Stomach smooth muscle (tissue), 2 donors: ENCODE measurements at regions not wholly inside any gene's neighbourhood (a gene's known extent, or its start where the extent isn't known, plus 50 kb on each side); places are given as distances from the start of the nearest gene placed in this dataset.

Experiments
- H3K27ac ChIP-seq: one replicate; pipeline ENCODE4 v1.7.0; 2013; ENCODE audit warnings: mild to moderate bottlenecking, low read length, inconsistent platforms
- H3K27me3 ChIP-seq, 2 donors: one replicate each; pipeline ENCODE4 v1.7.0; 2013; ENCODE audit warnings: low read length in 2 of 2; ENCODE audit not compliant: insufficient read depth in 2 of 2, control insufficient read depth in 1 of 2
- H3K36me3 ChIP-seq, 2 donors: one replicate each; pipeline ENCODE4 v1.7.0; 2013; ENCODE audit warnings: low read length in 2 of 2; ENCODE audit not compliant: control insufficient read depth in 2 of 2, insufficient read depth in 2 of 2
- H3K4me1 ChIP-seq: one replicate; pipeline ENCODE4 v1.7.0; 2013; ENCODE audit warnings: low read length; ENCODE audit not compliant: control insufficient read depth, insufficient read depth
- H3K4me3 ChIP-seq, 2 donors: one replicate each; pipeline ENCODE4 v1.7.0; 2013; ENCODE audit warnings: low read length in 2 of 2
- H3K9ac ChIP-seq, 2 donors: one replicate each; pipeline ENCODE4 v1.7.0; 2013; ENCODE audit warnings: low read length in 2 of 2, mild to moderate bottlenecking in 1 of 2
- H3K9me3 ChIP-seq, 2 donors: one replicate each; pipeline ENCODE4 v1.7.0; 2013; ENCODE audit warnings: low read length in 2 of 2; ENCODE audit not compliant: control insufficient read depth in 2 of 2
- donor health status: healthy.
- donor health status: Pancreatic carcinoma.

DNA sequence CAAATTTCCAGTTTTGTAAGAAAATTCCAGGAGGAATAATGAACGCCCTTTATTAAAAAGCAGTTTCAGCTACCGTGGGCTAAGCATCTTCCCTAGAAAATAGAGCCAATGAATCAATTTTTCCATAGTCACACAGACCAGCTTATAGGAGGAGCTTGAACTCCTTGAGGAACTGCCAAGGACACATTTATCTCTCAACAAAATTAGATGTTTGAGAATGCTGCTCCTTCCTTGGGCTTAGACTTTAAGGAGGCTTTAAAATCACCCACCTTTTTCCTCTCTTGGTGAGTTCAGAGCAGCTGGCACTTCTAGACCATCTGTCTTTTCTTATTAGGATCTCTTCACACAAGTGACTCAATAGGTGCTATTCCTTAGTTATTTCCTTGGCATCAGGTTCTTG lies 588.0 kb downstream of the SQOR start:
- no peak overlapping the region for H3K27ac ChIP-seq
- H3K27me3 ChIP-seq: no peaks in the 10 kb centered on the region
- no peak overlapping the region for H3K4me3 ChIP-seq
- H3K9ac ChIP-seq: no peak overlapping the region
- H3K36me3 ChIP-seq: no peaks in the 10 kb centered on the region
- no peaks in the 10 kb centered on the region for H3K9me3 ChIP-seq
- no peaks in the 10 kb centered on the region for H3K4me1 ChIP-seq

DNA sequence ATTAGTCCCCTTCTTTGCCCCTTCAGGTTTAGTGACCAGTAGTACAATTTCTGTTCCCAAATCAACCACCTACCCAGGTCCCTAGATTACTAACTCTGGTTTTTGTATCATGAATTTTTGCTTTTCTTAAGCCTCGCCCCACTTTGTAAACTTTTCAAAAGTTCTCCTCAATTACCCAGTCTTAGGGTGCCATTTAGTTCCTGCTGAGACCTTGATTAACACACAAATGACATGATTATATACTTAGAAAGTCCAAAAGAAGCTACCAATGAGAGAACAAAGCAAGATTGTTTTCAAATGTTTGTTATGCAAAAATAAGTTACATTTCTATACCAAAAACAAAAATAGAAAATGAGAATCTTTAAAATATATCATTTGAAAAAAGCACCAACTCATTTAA lies 594.4 kb downstream of the SQOR start:
- Histone ChIP-seq H3K4me1 (no peaks in the 10 kb centered on the region), H3K27me3 (no peaks in the 10 kb centered on the region), H3K9ac (no peak overlapping the region)

DNA sequence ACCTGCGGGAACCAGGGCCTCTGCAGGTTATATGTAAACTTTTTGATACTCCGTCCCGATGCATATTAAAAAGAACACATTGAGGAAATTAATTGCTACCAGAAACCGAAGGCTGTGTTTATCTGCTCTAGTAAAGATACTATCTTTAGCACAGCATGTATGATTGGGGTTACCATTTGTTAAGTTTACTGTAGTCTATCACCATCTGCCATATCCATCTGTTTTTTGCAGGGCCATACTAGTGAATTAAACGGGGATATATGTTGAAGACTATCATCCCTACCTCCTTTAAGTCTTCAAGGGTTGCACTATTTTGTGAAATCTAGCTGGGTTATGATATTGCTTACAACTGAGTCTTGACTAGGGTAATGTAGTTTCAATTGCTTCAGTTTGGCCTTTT lies 597.0 kb downstream of the SQOR start:
- Histone ChIP-seq H3K4me3 (no peak overlapping the region), H3K27ac (no peak overlapping the region), H3K4me1 (no peaks in the 10 kb centered on the region), H3K36me3 (no peaks in the 10 kb centered on the region), H3K9ac (no peak overlapping the region), H3K27me3 (no peaks in the 10 kb centered on the region), H3K9me3 (no peaks in the 10 kb centered on the region)

More for the DNA sequence above, 594.4 kb downstream of the SQOR start:
- H3K9me3 ChIP-seq: no peaks in the 10 kb centered on the region
- no peaks in the 10 kb centered on the region for H3K36me3 ChIP-seq
- H3K4me3 ChIP-seq: no peak overlapping the region
- H3K27ac ChIP-seq: no peak overlapping the region

DNA sequence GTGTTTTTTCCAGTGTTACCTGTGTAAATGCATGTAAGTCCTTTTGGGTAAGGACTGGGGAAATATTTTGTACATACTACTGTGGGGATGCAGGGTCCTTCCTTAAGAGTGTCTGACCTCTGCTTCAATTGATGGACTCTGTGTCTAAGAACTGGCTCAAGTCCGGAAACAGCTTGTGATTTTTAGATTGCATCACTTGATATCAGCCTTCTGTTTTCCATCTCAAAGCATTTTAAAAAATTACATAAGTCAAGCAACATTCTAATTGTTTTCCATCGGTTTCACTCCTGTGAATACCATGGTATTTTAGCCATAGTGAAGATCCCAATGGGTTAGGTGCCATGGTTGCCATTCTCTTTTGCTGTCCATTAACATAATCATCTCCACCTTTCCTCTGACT lies 597.6 kb downstream of the SQOR start:
- Histone ChIP-seq H3K4me3 (no peak overlapping the region), H3K27ac (no peak overlapping the region), H3K27me3 (no peaks in the 10 kb centered on the region), H3K9ac (no peak overlapping the region), H3K36me3 (no peaks in the 10 kb centered on the region), H3K9me3 (no peaks in the 10 kb centered on the region), H3K4me1 (no peaks in the 10 kb centered on the region)

DNA sequence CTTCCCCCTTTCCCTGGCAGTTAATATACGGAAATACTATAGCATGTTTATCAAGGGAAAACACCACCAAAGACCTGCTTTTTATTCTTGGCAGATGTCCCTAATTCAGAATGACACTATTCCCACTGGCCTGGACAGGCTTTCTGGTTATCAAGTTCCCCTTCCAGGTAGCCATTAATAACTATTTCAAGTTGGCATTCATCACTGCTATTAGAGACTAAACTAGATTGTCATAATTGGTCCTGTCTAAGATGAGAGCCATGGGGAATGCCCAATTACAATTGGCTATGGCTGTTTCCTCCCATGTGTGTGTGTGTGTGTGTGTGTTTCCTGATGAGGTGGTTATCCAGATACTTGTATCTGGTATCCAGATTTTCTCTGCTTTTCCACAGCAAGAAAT lies 608.1 kb downstream of the SQOR start:
- no peaks in the 10 kb centered on the region for H3K4me1 ChIP-seq
- no peak overlapping the region for H3K4me3 ChIP-seq
- H3K9ac ChIP-seq: no peak overlapping the region
- no peaks in the 10 kb centered on the region for H3K27me3 ChIP-seq
- H3K27ac ChIP-seq: no peak overlapping the region
- no peaks in the 10 kb centered on the region for H3K9me3 ChIP-seq
- H3K36me3 ChIP-seq: no peaks in the 10 kb centered on the region

DNA sequence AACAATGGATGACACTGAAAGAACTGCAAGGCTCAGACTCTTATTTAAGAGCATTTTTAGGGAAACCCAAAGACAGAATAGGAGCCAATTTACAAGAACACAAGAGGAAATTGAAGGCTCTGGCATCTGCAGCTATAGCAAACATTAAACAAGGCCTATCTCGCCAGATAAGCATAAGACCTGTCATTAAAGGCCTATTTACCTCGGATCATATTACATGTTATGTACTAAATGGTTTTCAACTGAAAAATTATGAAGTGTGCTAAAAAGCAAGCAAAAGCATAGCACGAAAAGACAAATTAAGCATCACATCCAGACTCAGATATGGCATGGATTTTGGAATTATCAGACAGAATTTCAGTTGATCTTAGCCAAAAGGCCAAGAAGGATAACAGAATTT lies 617.1 kb downstream of the SQOR start:
- no peaks in the 10 kb centered on the region for H3K9me3 ChIP-seq
- no peak overlapping the region for H3K4me3 ChIP-seq
- H3K27me3 ChIP-seq: no peaks in the 10 kb centered on the region
- H3K9ac ChIP-seq: no peak overlapping the region
- no peaks in the 10 kb centered on the region for H3K36me3 ChIP-seq
- H3K4me1 ChIP-seq: no peaks in the 10 kb centered on the region
- H3K27ac ChIP-seq: no peak overlapping the region

DNA sequence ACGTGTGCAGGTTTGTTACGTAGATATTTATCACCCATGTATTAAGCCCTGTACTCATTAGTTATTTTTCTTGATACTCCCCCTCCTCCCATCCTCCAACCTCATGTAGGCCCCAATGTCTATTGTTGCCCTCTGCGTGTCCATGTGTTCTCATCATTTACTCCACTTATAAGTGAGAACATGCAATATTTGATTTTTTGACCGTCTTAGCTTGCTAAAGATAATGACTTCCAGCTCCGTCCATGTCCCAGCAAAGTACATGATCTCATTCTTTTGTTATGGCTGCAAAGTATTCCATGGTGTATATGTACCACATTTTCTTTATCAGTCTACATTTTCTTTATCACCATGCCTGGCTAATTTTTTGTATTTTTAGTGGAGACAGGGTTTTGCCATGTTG lies 623.2 kb downstream of the SQOR start:
- no peaks in the 10 kb centered on the region for H3K4me1 ChIP-seq
- H3K9ac ChIP-seq: no peak overlapping the region
- H3K36me3 ChIP-seq: no peaks in the 10 kb centered on the region
- H3K9me3 ChIP-seq: no peaks in the 10 kb centered on the region
- H3K27me3 ChIP-seq: no peaks in the 10 kb centered on the region
- no peak overlapping the region for H3K4me3 ChIP-seq
- no peak overlapping the region for H3K27ac ChIP-seq

DNA sequence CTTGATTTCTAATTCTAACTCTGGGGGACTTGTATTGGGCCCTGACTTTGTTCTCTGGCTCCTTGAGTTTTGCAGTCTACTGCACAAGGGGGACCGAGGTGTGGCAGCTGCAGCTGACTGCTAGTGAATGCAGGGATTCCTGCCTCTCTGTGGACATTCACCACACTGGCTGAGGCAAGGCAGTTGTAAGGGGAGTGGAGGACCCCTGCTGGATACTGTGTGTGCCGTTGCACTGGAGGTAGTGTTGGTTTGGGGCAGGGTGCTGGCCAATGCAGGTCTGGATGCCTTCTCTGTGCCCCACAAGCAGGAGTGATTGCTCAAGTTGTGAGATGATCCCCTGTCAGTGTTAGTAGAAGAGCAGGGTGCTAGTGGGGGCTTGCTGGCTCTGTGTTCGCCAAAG lies 626.1 kb downstream of the SQOR start:
- Histone ChIP-seq H3K4me1 (no peaks in the 10 kb centered on the region), H3K27me3 (no peaks in the 10 kb centered on the region), H3K36me3 (no peaks in the 10 kb centered on the region), H3K27ac (no peak overlapping the region), H3K9me3 (no peaks in the 10 kb centered on the region), H3K9ac (no peak overlapping the region), H3K4me3 (no peak overlapping the region)

DNA sequence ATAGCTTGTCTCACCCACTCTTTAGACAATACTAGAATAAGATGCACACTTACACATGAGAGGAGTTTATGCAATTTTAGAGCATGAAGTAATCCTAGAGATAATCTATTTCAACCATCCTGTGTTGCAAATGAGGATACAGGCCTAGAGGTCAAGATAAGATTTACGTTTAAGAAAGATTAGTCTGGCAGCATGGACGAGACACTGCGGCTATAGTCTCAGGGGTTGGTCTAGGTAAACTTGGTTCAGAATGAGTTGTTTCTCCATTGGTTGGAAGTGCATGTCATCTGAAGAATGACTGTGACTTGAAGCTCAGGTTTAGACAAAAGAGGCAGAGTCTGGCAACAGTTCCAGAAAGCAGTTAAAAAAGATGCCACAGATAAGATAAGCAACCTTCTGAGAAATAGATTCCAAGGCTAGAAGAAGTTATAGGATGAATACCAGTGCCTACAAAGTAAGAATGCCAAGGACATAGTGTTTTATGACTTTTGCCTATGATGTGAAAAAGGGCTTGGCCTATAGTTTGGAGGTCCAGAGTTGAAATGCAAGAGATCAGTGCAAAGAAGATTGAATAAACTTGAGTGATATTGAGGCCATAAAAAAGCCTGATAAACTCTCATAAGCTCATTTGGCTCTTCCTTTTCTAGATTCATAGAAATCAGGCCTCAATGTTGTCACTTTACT lies 631.0 kb downstream of the SQOR start:
- Histone ChIP-seq H3K27ac (no peak overlapping the region), H3K4me3 (no peak overlapping the region), H3K4me1 (no peaks in the 10 kb centered on the region), H3K9me3 (no peaks in the 10 kb centered on the region), H3K9ac (no peak overlapping the region), H3K36me3 (no peaks in the 10 kb centered on the region), H3K27me3 (no peaks in the 10 kb centered on the region)

DNA sequence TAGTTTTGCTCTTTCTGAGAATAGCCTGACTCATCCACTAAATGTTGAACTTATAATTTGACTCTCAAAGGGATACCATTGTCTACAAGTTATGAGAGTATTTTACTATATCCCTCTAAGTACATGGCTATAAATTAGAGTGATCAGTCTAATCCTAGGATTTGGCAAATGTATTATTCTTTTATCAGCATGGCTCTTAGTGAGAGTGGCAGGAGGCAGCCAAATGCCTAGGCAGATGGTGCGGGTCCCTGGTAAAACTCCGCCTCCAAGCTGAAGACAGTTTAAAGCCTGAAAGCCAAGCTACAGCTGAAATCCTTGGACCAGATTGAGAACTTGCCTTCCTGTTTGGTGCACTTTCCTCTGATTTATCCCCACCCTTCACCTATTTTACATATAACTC lies 631.8 kb downstream of the SQOR start:
- Histone ChIP-seq H3K36me3 (no peaks in the 10 kb centered on the region), H3K27ac (no peak overlapping the region), H3K9me3 (no peaks in the 10 kb centered on the region), H3K4me1 (no peaks in the 10 kb centered on the region), H3K4me3 (no peak overlapping the region), H3K9ac (no peak overlapping the region), H3K27me3 (no peaks in the 10 kb centered on the region)

DNA sequence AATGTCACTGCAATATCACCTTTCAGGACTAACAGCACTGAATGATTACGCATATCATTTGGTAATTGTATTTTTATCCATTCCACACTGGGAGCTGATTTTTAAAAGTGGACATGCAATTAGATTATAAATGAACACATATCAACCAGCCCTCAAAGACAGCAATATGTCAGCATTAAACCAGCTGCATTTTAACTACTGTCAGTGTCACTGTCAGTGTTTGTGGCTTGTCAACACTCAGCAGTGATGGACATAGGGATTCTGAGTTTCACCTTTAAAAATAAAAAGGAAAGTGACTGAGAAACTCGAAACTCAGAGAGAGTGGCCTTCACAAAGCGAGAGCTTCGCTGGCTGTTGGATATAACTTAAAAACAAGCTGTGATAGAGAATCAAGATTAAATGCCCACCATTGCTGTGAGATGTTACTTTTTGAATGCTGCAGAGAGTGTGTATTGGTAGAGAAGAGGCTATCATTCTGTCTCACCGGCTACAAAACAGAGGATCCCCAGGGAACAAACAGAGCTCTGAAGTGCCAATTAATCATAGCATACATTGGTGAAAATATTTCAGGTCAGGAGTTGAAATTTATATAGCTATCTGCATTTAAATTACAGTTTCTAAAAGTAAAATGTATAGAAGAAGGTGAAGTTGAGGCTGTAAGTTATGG lies 635.8 kb downstream of the SQOR start:
- H3K27me3 ChIP-seq: no peaks in the 10 kb centered on the region
- no peaks in the 10 kb centered on the region for H3K9me3 ChIP-seq
- H3K36me3 ChIP-seq: no peaks in the 10 kb centered on the region
- no peak overlapping the region for H3K4me3 ChIP-seq
- H3K9ac ChIP-seq: no peak overlapping the region
- H3K4me1 ChIP-seq: no peaks in the 10 kb centered on the region
- H3K27ac ChIP-seq: no peak overlapping the region
